ENCODE measurements at regions not wholly inside any gene's neighbourhood (a gene's known extent, or its start where the extent isn't known, plus 50 kb on each side); places are given as distances from the start of the nearest gene placed in this dataset.

GRCh38 chr16:51442141-51442870, 291.2 kb upstream of the SALL1 start:
- intact Hi-C loops (cut with micrococcal nuclease), result loop anchor here (10.0 kb wide), 1 partner anchor 52 kb away; no protein-coding TSS in a partner anchor

GRCh38 chr16:51440131-51440889, 289.2 kb upstream of the SALL1 start:
- intact Hi-C loops (cut with micrococcal nuclease), result loop anchor here (10.0 kb wide), 1 partner anchor 54 kb away; no protein-coding TSS in a partner anchor

GRCh38 chr16:51439271-51439670, 288.2 kb upstream of the SALL1 start:
- intact Hi-C loops (cut with micrococcal nuclease), result no loop called here

GRCh38 chr16:51436742-51437141, 285.7 kb upstream of the SALL1 start:
- intact Hi-C loops (cut with micrococcal nuclease), result no loop called here

GRCh38 chr16:51434567-51435198, 283.6 kb upstream of the SALL1 start:
- intact Hi-C loops (cut with micrococcal nuclease), result no loop called here

GRCh38 chr16:51433599-51433998, 282.5 kb upstream of the SALL1 start:
- intact Hi-C loops (cut with micrococcal nuclease), result no loop called here

GRCh38 chr16:51431517-51432241, 280.6 kb upstream of the SALL1 start:
- intact Hi-C loops (cut with micrococcal nuclease), result no loop called here

GRCh38 chr16:51430716-51431369, 279.8 kb upstream of the SALL1 start:
- intact Hi-C loops (cut with micrococcal nuclease), result no loop called here

GRCh38 chr16:51429041-51429440, 278.0 kb upstream of the SALL1 start:
- intact Hi-C loops (cut with micrococcal nuclease), result no loop called here

GRCh38 chr16:51427085-51427484, 276.0 kb upstream of the SALL1 start:
- intact Hi-C loops (cut with micrococcal nuclease), result no loop called here

GRCh38 chr16:51426276-51426675, 275.2 kb upstream of the SALL1 start:
- intact Hi-C loops (cut with micrococcal nuclease), result no loop called here

- intact Hi-C loops (cut with micrococcal nuclease), result no loop called here
Measured at GRCh38 chr16:51420247-51420646, 269.2 kb upstream of the SALL1 start.

GRCh38 chr16:51419768-51420167, 268.7 kb upstream of the SALL1 start:
- intact Hi-C loops (cut with micrococcal nuclease), result no loop called here

GRCh38 chr16:51418258-51418657, 267.2 kb upstream of the SALL1 start:
- intact Hi-C loops (cut with micrococcal nuclease), result no loop called here

- intact Hi-C loops (cut with micrococcal nuclease), result no loop called here
Measured at GRCh38 chr16:51416926-51417325, 265.9 kb upstream of the SALL1 start.

- intact Hi-C loops (cut with micrococcal nuclease), result no loop called here
Measured at GRCh38 chr16:51410125-51410524, 259.1 kb upstream of the SALL1 start.

GRCh38 chr16:51409001-51409675, 258.1 kb upstream of the SALL1 start:
- intact Hi-C loops (cut with micrococcal nuclease), result no loop called here

- intact Hi-C loops (cut with micrococcal nuclease), result no loop called here
Measured at GRCh38 chr16:51408357-51408756, 257.3 kb upstream of the SALL1 start.

- intact Hi-C loops (cut with micrococcal nuclease), result no loop called here
Measured at GRCh38 chr16:51407921-51408320, 256.9 kb upstream of the SALL1 start.

- intact Hi-C loops (cut with micrococcal nuclease), result no loop called here
Measured at GRCh38 chr16:51407199-51407598, 256.1 kb upstream of the SALL1 start.

Data from T-helper 1 cell treated with Interleukin-12 subunit alpha and Interleukin-12 subunit beta and Interleukin-4 antibody, amounts not matched to agents 30 ng/mL and 1 ng/mL, for 36 hours (primary cell).